HepG2 (cell line): ENCODE measurements at regions not wholly inside any gene's neighbourhood (a gene's known extent, or its start where the extent isn't known, plus 50 kb on each side); places are given as distances from the start of the nearest gene placed in this dataset.

Experiments
- ATAC-seq: fragments of 200-7000 bp; cut with Tn5 transposase; 3 replicates; pipeline ENCODE4 v1.9.1; 2020; ENCODE audit warnings: mild to moderate bottlenecking, moderate library complexity
- BruUV-seq: library from RNA; stranded (reverse); fragments of 400-500 nt; replicated peaks from 2 replicates; lab custom pipeline; 2021; lab: Mats Ljungman, UMichigan
- CTCF ChIA-PET: fragments of 300-600 bp; formaldehyde crosslinking; extraction: SDS; loops from one replicate; lab custom pipeline; 2021; ENCODE audit warnings: low total read pairs, inconsistent platforms, low intra/inter-chr PET ratio; lab: Yijun Ruan, JAX
- POLR2A ChIA-PET: fragments of 350-600 bp; sonication (Branson Sonifier 250); formaldehyde crosslinking; loops from one replicate; lab custom pipeline; 2020; ENCODE audit warnings: antibody characterized with exemption, inconsistent platforms; lab: Yijun Ruan, JAX
- DNase-seq: peaks from one replicate; pipeline ENCODE4 v3.0.0-alpha.2; 2015; ENCODE audit warnings: low spot score
- FAIRE-seq: peaks from 3 replicates; lab custom pipeline; 2011; peaks lifted over from hg19 to GRCh38; lab: Jason Lieb, UNC
- H2AFZ ChIP-seq: one replicate; pipeline ENCODE4 v1.6.1; 2011; ENCODE audit warnings: low read length, inconsistent platforms
- H3K27ac ChIP-seq: fragments of 300-600 bp; 3 replicates; pipeline ENCODE4 v1.8.0; 2011; ENCODE audit warnings: mixed run types, mild to moderate bottlenecking, mixed read lengths, low read length, inconsistent platforms; ENCODE audit not compliant: insufficient read depth; ENCODE audit errors: extremely low read length
- H3K27me3 ChIP-seq, 2 experiments: fragments of 200-600 bp in 1 of 2; 2 replicates in 1 of 2; 3 replicates in 1 of 2; pipeline versions ENCODE4 v1.6.0 to v1.8.0; 2011; ENCODE audit warnings: low read length in 2 of 2, mild to moderate bottlenecking in 2 of 2, moderate library complexity in 2 of 2, inconsistent platforms in 1 of 2; ENCODE audit not compliant: insufficient read depth in 2 of 2, control insufficient read depth in 1 of 2
- H3K36me3 ChIP-seq, 2 experiments: fragments of 200-600 bp in 1 of 2; replicated peaks in 1 of 2; 2 replicates in 1 of 2; 3 replicates in 1 of 2; pipeline versions ENCODE4 v1.5.1 to v1.8.0; 2011; ENCODE audit warnings: low read length in 2 of 2, inconsistent platforms in 1 of 2; ENCODE audit not compliant: insufficient read depth in 2 of 2, control insufficient read depth in 1 of 2
- H3K4me1 ChIP-seq: 2 replicates; pipeline ENCODE4 v1.5.1; 2012; ENCODE audit warnings: low read length, inconsistent platforms; ENCODE audit not compliant: insufficient read depth
- H3K4me2 ChIP-seq: 2 replicates; pipeline ENCODE4 v1.6.0; 2011; ENCODE audit warnings: low read depth, low read length, inconsistent platforms
- H3K4me3 ChIP-seq, 3 experiments: fragments of 200-600 bp in 1 of 3; sonication (generic), shearing (Covaris generic) in 1 of 3; replicated peaks in 1 of 3; 2 replicates each; pipeline ENCODE4 v1.5.1; 2011 to 2016; ENCODE audit warnings: low read length in 3 of 3, inconsistent platforms in 2 of 3, low read depth in 2 of 3, mild to moderate bottlenecking in 2 of 3, control low read depth in 1 of 3, mixed read lengths in 1 of 3; ENCODE audit not compliant: insufficient read depth in 1 of 3
- H3K79me2 ChIP-seq: one replicate; pipeline ENCODE4 v1.6.1; 2011; ENCODE audit warnings: low read length, inconsistent platforms; ENCODE audit not compliant: insufficient read depth
- H3K9ac ChIP-seq: 2 replicates; pipeline ENCODE4 v1.6.0; 2011; ENCODE audit warnings: mild to moderate bottlenecking, low read depth, low read length, inconsistent platforms; ENCODE audit not compliant: insufficient read depth
- H3K9me3 ChIP-seq: 2 replicates; pipeline ENCODE4 v1.5.1; 2012; ENCODE audit warnings: mild to moderate bottlenecking, low read length
- H4K20me1 ChIP-seq: 2 replicates; pipeline ENCODE4 v1.6.0; 2011; ENCODE audit warnings: inconsistent platforms, mild to moderate bottlenecking, low read length, moderate library complexity; ENCODE audit not compliant: insufficient read depth
- FOXO1 ChIP-seq: sonication (generic); formaldehyde crosslinking; IDR thresholded peaks from 2 replicates; pipeline ENCODE4 v1.4.0; 2020; ENCODE audit warnings: missing genetic modification reagents
- HNRNPLL ChIP-seq: fragments of 200-400 bp; formaldehyde crosslinking; IDR thresholded peaks from 2 replicates; pipeline ENCODE4 v1.6.1; 2017; ENCODE audit warnings: mild to moderate bottlenecking, low read depth, low read length; ENCODE audit not compliant: poor library complexity, severe bottlenecking
- MTA3 ChIP-seq: sonication (generic); formaldehyde crosslinking; IDR thresholded peaks from 2 replicates; pipeline ENCODE4 v1.4.0; 2020; ENCODE audit warnings: missing genetic modification reagents
- PPARG ChIP-seq: conservative IDR thresholded peaks from 2 replicates; pipeline ENCODE4 v1.6.1; 2016; ENCODE audit warnings: missing biosample characterization, missing genetic modification reagents
- REPIN1 ChIP-seq: sonication (generic); formaldehyde crosslinking; IDR thresholded peaks from 2 replicates; pipeline ENCODE4 v1.8.0; 2022; ENCODE audit warnings: missing genetic modification reagents, low read depth, mild to moderate bottlenecking, borderline replicate concordance
- SAP130 ChIP-seq: IDR thresholded peaks from 2 replicates; pipeline ENCODE4 v1.6.1; 2016; ENCODE audit warnings: low read depth
- TGIF2 ChIP-seq: IDR thresholded peaks from 2 replicates; pipeline ENCODE4 v1.6.1; 2016; ENCODE audit warnings: control low read depth, missing compliant biosample characterization
- TMF1 ChIP-seq: sonication (generic); formaldehyde crosslinking; IDR thresholded peaks from 2 replicates; pipeline ENCODE4 v1.8.1; 2022; ENCODE audit warnings: low read depth, missing genetic modification reagents
- ZNF496 ChIP-seq: sonication (generic); formaldehyde crosslinking; IDR thresholded peaks from 2 replicates; pipeline ENCODE4 v1.8.1; 2023; ENCODE audit warnings: mild to moderate bottlenecking, moderate library complexity, missing genetic modification reagents; ENCODE audit not compliant: insufficient replicate concordance
- ZNF564 ChIP-seq: sonication (generic); formaldehyde crosslinking; IDR thresholded peaks from 2 replicates; pipeline ENCODE4 v1.8.1; 2023; ENCODE audit warnings: mild to moderate bottlenecking, missing genetic modification reagents
- ZNF720 ChIP-seq: sonication (generic); formaldehyde crosslinking; IDR thresholded peaks from 2 replicates; pipeline ENCODE4 v1.4.0; 2020; ENCODE audit warnings: missing genetic modification reagents
- ZNF780A ChIP-seq: sonication (generic); formaldehyde crosslinking; IDR thresholded peaks from 2 replicates; pipeline ENCODE4 v1.8.0; 2022; ENCODE audit warnings: mild to moderate bottlenecking, missing genetic modification reagents, moderate library complexity
- WGBS: methylation state at CpG from one replicate; pipeline ENCODE4 v1.1.6; 2017; ENCODE audit warnings: low lambda C conversion rate; 5-methylcytosine and 5-hydroxymethylcytosine counted together
- in situ Hi-C: cut with HindIII; loops from 2 replicates; pipeline ENCODE4 v1.10.0; 2017; ENCODE audit warnings: low pct_unique_long_range_greater_than_20kb; ENCODE audit not compliant: extremely low pct_ligation_motif_present
- intact Hi-C: fragments of 100-400 bp; cut with micrococcal nuclease; formaldehyde crosslinking; loops from one replicate; pipeline ENCODE4 v1.10.0; 2022; ENCODE audit not compliant: unreplicated experiment
- TF ChIP-seq, protein P1 (sequence below): sonication (generic); formaldehyde crosslinking; IDR thresholded peaks from 2 replicates; pipeline ENCODE4 v1.9.0; 2021; ENCODE audit warnings: missing genetic modification reagents, mild to moderate bottlenecking, borderline replicate concordance
- TF ChIP-seq, protein P2 (sequence below): sonication (generic); formaldehyde crosslinking; IDR thresholded peaks from 2 replicates; pipeline ENCODE4 v1.5.1; 2020; ENCODE audit warnings: mild to moderate bottlenecking, missing genetic modification reagents

GRCh38 chr21:27498025-27498424, 531.1 kb upstream of the ADAMTS5 start (continued):
- no peak for TF ChIP-seq MTA3 (CRISPR knock-in tag)

GRCh38 chr21:27495836-27496235, 528.9 kb upstream of the ADAMTS5 start:
- FAIRE-seq (no peak), DNase-seq (no peak), ATAC-seq (no peak)
- no TSS peak for BruUV-seq
- Histone ChIP-seq H3K4me1 (no peaks in the 10 kb centered on the region), H3K4me3 (no peak overlapping the region), H3K4me2 (no peak overlapping the region), H3K9me3 (peaks cover 88% of the 10 kb centered on the region), H3K27ac (no peak overlapping the region), H3K79me2 (no peaks in the 10 kb centered on the region), H4K20me1 (no peaks in the 10 kb centered on the region), H3K27me3 (no peaks in the 10 kb centered on the region; a peak in 1 of 5 replicates)
- ChIA-PET POLR2A (no interaction called here), CTCF (no interaction called here)
- intact Hi-C loops (no loop called here), in situ Hi-C loops (no loop called here)
- WGBS: 5% methylated on average over 1 of the region's 1 CpG
- TF ChIP-seq PPARG: no peak
- TF ChIP-seq ZNF720 (CRISPR knock-in tag): no peak
- TF ChIP-seq HNRNPLL: no peak
- no peak for TF ChIP-seq FOXO1 (CRISPR knock-in tag)
- no peak for TF ChIP-seq ZNF780A (CRISPR knock-in tag)
- TF ChIP-seq ZNF496: no peak
- TF ChIP-seq, all 625 proteins: peak for 0
- Histone ChIP-seq H3K36me3 (no peaks in the 10 kb centered on the region), H3K9ac (no peak overlapping the region), H2AFZ (no peak overlapping the region)

- peaks cover 88% of the 10 kb centered on the region for H3K9me3 ChIP-seq
- H3K4me2 ChIP-seq: no peak overlapping the region
- DNase-seq: no peak
- no peak for FAIRE-seq
- H3K4me1 ChIP-seq: no peaks in the 10 kb centered on the region
- no peaks in the 10 kb centered on the region for H3K79me2 ChIP-seq
- no peak overlapping the region for H3K4me3 ChIP-seq
- intact Hi-C loops: no loop called here
- CTCF ChIA-PET: no interaction called here
- H2AFZ ChIP-seq: no peak overlapping the region
- no peaks in the 10 kb centered on the region for H3K36me3 ChIP-seq
- no peak for ATAC-seq
- BruUV-seq: no TSS peak
- H3K9ac ChIP-seq: no peak overlapping the region
- in situ Hi-C loops: no loop called here
- POLR2A ChIA-PET: no interaction called here
- H4K20me1 ChIP-seq: no peaks in the 10 kb centered on the region
- H3K27ac ChIP-seq: no peak overlapping the region
- no peaks in the 10 kb centered on the region; a peak in 1 of 5 replicates for H3K27me3 ChIP-seq
- no peak for TF ChIP-seq TGIF2 (CRISPR knock-in tag)
- no peak for TF ChIP-seq TMF1 (CRISPR knock-in tag)
- no peak for TF ChIP-seq ZNF564 (CRISPR knock-in tag)
- TF ChIP-seq, protein P1, sequence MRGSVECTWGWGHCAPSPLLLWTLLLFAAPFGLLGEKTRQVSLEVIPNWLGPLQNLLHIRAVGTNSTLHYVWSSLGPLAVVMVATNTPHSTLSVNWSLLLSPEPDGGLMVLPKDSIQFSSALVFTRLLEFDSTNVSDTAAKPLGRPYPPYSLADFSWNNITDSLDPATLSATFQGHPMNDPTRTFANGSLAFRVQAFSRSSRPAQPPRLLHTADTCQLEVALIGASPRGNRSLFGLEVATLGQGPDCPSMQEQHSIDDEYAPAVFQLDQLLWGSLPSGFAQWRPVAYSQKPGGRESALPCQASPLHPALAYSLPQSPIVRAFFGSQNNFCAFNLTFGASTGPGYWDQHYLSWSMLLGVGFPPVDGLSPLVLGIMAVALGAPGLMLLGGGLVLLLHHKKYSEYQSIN: no peak
- TF ChIP-seq SAP130: no peak
- TF ChIP-seq, protein P2, sequence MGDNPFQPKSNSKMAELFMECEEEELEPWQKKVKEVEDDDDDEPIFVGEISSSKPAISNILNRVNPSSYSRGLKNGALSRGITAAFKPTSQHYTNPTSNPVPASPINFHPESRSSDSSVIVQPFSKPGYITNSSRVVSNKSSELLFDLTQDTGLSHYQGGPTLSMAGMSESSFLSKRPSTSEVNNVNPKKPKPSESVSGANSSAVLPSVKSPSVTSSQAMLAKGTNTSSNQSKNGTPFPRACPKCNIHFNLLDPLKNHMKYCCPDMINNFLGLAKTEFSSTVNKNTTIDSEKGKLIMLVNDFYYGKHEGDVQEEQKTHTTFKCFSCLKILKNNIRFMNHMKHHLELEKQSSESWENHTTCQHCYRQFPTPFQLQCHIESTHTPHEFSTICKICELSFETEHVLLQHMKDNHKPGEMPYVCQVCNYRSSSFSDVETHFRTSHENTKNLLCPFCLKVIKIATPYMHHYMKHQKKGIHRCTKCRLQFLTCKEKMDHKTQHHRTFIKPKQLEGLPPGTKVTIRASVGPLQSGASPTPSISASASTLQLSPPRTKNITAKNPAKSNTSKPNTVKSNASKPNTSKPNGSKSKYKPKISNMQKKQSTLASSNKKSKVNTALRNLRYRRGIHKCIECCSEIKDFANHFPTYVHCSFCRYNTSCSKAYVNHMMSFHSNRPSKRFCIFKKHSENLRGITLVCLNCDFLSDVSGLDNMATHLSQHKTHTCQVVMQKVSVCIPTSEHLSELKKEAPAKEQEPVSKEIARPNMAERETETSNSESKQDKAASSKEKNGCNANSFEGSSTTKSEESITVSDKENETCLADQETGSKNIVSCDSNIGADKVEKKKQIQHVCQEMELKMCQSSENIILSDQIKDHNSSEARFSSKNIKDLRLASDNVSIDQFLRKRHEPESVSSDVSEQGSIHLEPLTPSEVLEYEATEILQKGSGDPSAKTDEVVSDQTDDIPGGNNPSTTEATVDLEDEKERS (CRISPR knock-in tag): no peak
- TF ChIP-seq REPIN1 (CRISPR knock-in tag): no peak
Measured at GRCh38 chr21:27493542-27493941, 526.7 kb upstream of the ADAMTS5 start.
